ENCODE measurements at regions not wholly inside any gene's neighbourhood (a gene's known extent, or its start where the extent isn't known, plus 50 kb on each side); places are given as distances from the start of the nearest gene placed in this dataset.

- Histone ChIP-seq H3K9ac (replicated peaks in 1 of 4; ENCODE audit: extremely low read depth in 1 of 4, low read depth in 3 of 4, low read length in 3 of 4) (no peak overlapping the region), H3K23me2 (ENCODE audit: low read depth, low read length) (peaks cover 17% of the 10 kb centered on the region), H3K14ac (ENCODE audit: insufficient read length) (no peak overlapping the region), H3K79me2 (ENCODE audit: control insufficient read depth in 1 of 2, insufficient read depth in 2 of 2, low read length in 2 of 2) (no peaks in the 10 kb centered on the region), H3K56ac (replicated peaks; ENCODE audit: insufficient read length, low read depth, low read length) (no peak overlapping the region), H2BK15ac (ENCODE audit: low read length) (no peak overlapping the region), H3K4me1 (replicated peaks in 1 of 4; ENCODE audit: control insufficient read depth in 3 of 4, insufficient read depth in 4 of 4, low read length in 3 of 4) (peaks cover 18 to 33% (median 19%) of the 10 kb centered on the region in 4 experiments), H3K4me2 (ENCODE audit: insufficient read depth in 1 of 2, low read depth in 2 of 2, low read length in 2 of 2) (peak overlapping the region; percentile 47 to 99; a peak in 3 of 4 replicates), H3K4ac (replicated peaks; ENCODE audit: insufficient read length, low read depth, low read length) (no peak overlapping the region), H2BK12ac (ENCODE audit: low read depth, low read length) (no peak overlapping the region), H2BK5ac (ENCODE audit: low read depth, low read length) (no peak overlapping the region), H3K4me3 (ENCODE audit: extremely low read depth in 1 of 4, insufficient read depth in 2 of 4, low read depth in 3 of 4, low read length in 4 of 4) (peak overlapping the region in 1 of 4 experiments; percentile 63; a peak in 2 of 8 replicates), H2AK5ac (ENCODE audit: low read depth, low read length) (no peak overlapping the region), H4K5ac (ENCODE audit: insufficient read length, low read depth, low read length) (no peak overlapping the region), H3K23ac (ENCODE audit: insufficient read length) (no peak overlapping the region), H3K79me1 (ENCODE audit: low read depth, low read length) (no peaks in the 10 kb centered on the region; the same call in 1 of the 2 replicates), H3K27me3 (replicated peaks in 1 of 4; ENCODE audit: control insufficient read depth in 3 of 4, extremely low read depth in 1 of 4, insufficient read depth in 3 of 4, low read length in 3 of 4) (peaks cover 36 to 72% (median 67%) of the 10 kb centered on the region in 4 experiments), H3K27ac (ENCODE audit: low read depth, low read length) (no peak overlapping the region), H4K20me1 (replicated peaks in 1 of 2; ENCODE audit: control insufficient read depth in 1 of 2, insufficient read depth in 2 of 2, low read length in 2 of 2) (peaks cover 3 to 23% of the 10 kb centered on the region in 2 experiments), H4K91ac (replicated peaks; ENCODE audit: insufficient read length, low read length) (no peak overlapping the region), H2BK20ac (ENCODE audit: low read length) (no peak overlapping the region), H2AFZ (ENCODE audit: low read length) (no peak overlapping the region), H3K36me3 (ENCODE audit: control insufficient read depth in 2 of 4, insufficient read depth in 4 of 4, low read length in 3 of 4) (peaks cover 0 to 3% (median 0%) of the 10 kb centered on the region in 4 experiments; a peak in 1 of 8 replicates), H2BK120ac (replicated peaks; ENCODE audit: low read depth, low read length) (no peak overlapping the region), H3K18ac (ENCODE audit: extremely low read depth, low read length) (no peak overlapping the region), H3K9me3 (ENCODE audit: insufficient read depth in 2 of 2, low read depth in 1 of 2, low read length in 1 of 2) (no peaks in the 10 kb centered on the region), H4K8ac (ENCODE audit: extremely low read depth, insufficient read depth, low read length) (no peak overlapping the region)
- WGBS, 2 experiments (ENCODE audit: extremely low coverage in 1 of 2, insufficient coverage in 1 of 2, insufficient read length in 1 of 2, insufficient replicate concordance in 2 of 2, low coverage in 1 of 2, low lambda C conversion rate in 2 of 2, missing lambda C conversion rate in 1 of 2), result 44% methylated on average over 6 of the region's 6 CpGs; no CpG with 5 or more reads in 1 of the 2 experiments
- ChIA-PET POLR2A (ENCODE audit: partially characterized antibody) (interaction anchor here (0.6 to 1.2 kb wide), 3 partner anchors 8 to 640 kb away, joined by 3 to 4 read pairs (median 3); no protein-coding TSS in a partner anchor), CTCF (ENCODE audit: partially characterized antibody) (interaction anchor here (0.6 to 5.2 kb wide), 6 partner anchors 17 to 134 kb away, joined by 3 to 25 read pairs (median 4); no protein-coding TSS in a partner anchor)
- TF ChIP-seq SUZ12 (IDR thresholded peaks at IDR 0.05; ENCODE audit: low read length), result no peak
- TF ChIP-seq SP1 (IDR thresholded peaks at IDR 0.05; ENCODE audit: low read depth, low read length), result peak; percentile 89
- no peak for TF ChIP-seq POLR2A (IDR thresholded peaks at IDR 0.05; ENCODE audit: control extremely low read depth in 1 of 2, low read depth in 2 of 2, low read length in 2 of 2)
- TF ChIP-seq RAD21 (IDR thresholded peaks at IDR 0.05 in 1 of 2, conservative IDR thresholded peaks at IDR 0.05 in 1 of 2; ENCODE audit: low read depth in 2 of 2, low read length in 2 of 2), result no peak
- TF ChIP-seq RFX5 (IDR thresholded peaks at IDR 0.05; ENCODE audit: borderline replicate concordance, low read depth, low read length), result no peak
- 0 out of 2 replicates have a peak, but pooled peaks have one; percentile 13 for TF ChIP-seq EGR1 (IDR thresholded peaks at IDR 0.05; ENCODE audit: borderline replicate concordance, low read depth, low read length)
- no peak for FAIRE-seq
- no peak for DNase-seq (ENCODE audit: low read depth in 1 of 2, low spot score in 2 of 2)
Observed at GRCh38 chr20:36094497-36094896, 60.0 kb upstream of the EPB41L1 start.
